Astrocyte (in vitro differentiated cells and primary cell): ENCODE measurements at regions not wholly inside any gene's neighbourhood (a gene's known extent, or its start where the extent isn't known, plus 50 kb on each side); places are given as distances from the start of the nearest gene placed in this dataset.

Experiments
- DNase-seq: peaks from one replicate; pipeline ENCODE4 v3.0.0-alpha.2; 2010; ENCODE audit warnings: low read depth
- FAIRE-seq: peaks from 2 replicates; lab custom pipeline; 2011; peaks lifted over from hg19 to GRCh38; lab: Jason Lieb, UNC
- H2AFZ ChIP-seq: 2 replicates; pipeline ENCODE4 v1.6.0; 2012; ENCODE audit warnings: low read depth, low read length, inconsistent platforms
- H3K27ac ChIP-seq: 2 replicates; pipeline ENCODE4 v1.5.1; 2011; ENCODE audit warnings: low read depth, low read length, inconsistent platforms
- H3K27me3 ChIP-seq: 2 replicates; pipeline ENCODE4 v1.6.0; 2011; ENCODE audit warnings: low read length, inconsistent platforms; ENCODE audit not compliant: insufficient read depth
- H3K36me3 ChIP-seq: 2 replicates; pipeline ENCODE4 v1.5.1; 2011; ENCODE audit warnings: low read length, inconsistent platforms; ENCODE audit not compliant: insufficient read depth
- H3K4me1 ChIP-seq: 2 replicates; pipeline ENCODE4 v1.5.1; 2011; ENCODE audit warnings: low read length, inconsistent platforms; ENCODE audit not compliant: insufficient read depth
- H3K4me2 ChIP-seq: 2 replicates; pipeline ENCODE4 v1.6.0; 2012; ENCODE audit warnings: low read length, inconsistent platforms
- H3K4me3 ChIP-seq: 2 replicates; pipeline ENCODE4 v1.5.1; 2011; ENCODE audit warnings: low read depth, mild to moderate bottlenecking, low read length, inconsistent platforms; ENCODE audit not compliant: insufficient read depth
- H3K79me2 ChIP-seq: 2 replicates; pipeline ENCODE4 v1.6.0; 2012; ENCODE audit warnings: mild to moderate bottlenecking, low read length, inconsistent platforms; ENCODE audit not compliant: insufficient read depth
- H3K9ac ChIP-seq: 2 replicates; pipeline ENCODE4 v1.6.0; 2012; ENCODE audit warnings: mild to moderate bottlenecking, low read length, inconsistent platforms
- H3K9me3 ChIP-seq: 2 replicates; pipeline ENCODE4 v1.5.1; 2012; ENCODE audit warnings: low read depth, mild to moderate bottlenecking, low read length, inconsistent platforms; ENCODE audit not compliant: insufficient read depth
- H4K20me1 ChIP-seq: 2 replicates; pipeline ENCODE4 v1.6.0; 2012; ENCODE audit warnings: low read length, inconsistent platforms; ENCODE audit not compliant: insufficient read depth
- H3K27ac Mint-ChIP-seq: one replicate; pipeline ENCODE4 v1.8.0; 2021; ENCODE audit warnings: mild to moderate bottlenecking, mixed read lengths; ENCODE audit not compliant: unreplicated experiment
- H3K27me3 Mint-ChIP-seq: one replicate; pipeline ENCODE4 v1.8.0; 2021; ENCODE audit warnings: low read depth, mixed read lengths; ENCODE audit not compliant: unreplicated experiment
- H3K36me3 Mint-ChIP-seq: one replicate; pipeline ENCODE4 v1.8.0; 2021; ENCODE audit warnings: low read depth, mixed read lengths; ENCODE audit not compliant: unreplicated experiment
- H3K4me1 Mint-ChIP-seq: one replicate; pipeline ENCODE4 v1.8.0; 2021; ENCODE audit warnings: low read depth, mixed read lengths; ENCODE audit not compliant: unreplicated experiment
- H3K4me3 Mint-ChIP-seq: one replicate; pipeline ENCODE4 v1.8.0; 2021; ENCODE audit warnings: mild to moderate bottlenecking, moderate library complexity, mixed read lengths; ENCODE audit not compliant: unreplicated experiment
- H3K9me3 Mint-ChIP-seq: one replicate; pipeline ENCODE4 v1.8.0; 2021; ENCODE audit warnings: mild to moderate bottlenecking, mixed read lengths; ENCODE audit not compliant: unreplicated experiment
- CTCF ChIP-seq: IDR thresholded peaks from 2 replicates; pipeline ENCODE4 v1.5.1; 2011; ENCODE audit warnings: low read depth, mild to moderate bottlenecking, inconsistent platforms, low read length, moderate library complexity; ENCODE audit not compliant: insufficient read depth
- EZH2 ChIP-seq: IDR thresholded peaks from 2 replicates; pipeline ENCODE4 v1.6.1; 2012; ENCODE audit warnings: mild to moderate bottlenecking, low read length, inconsistent platforms; ENCODE audit not compliant: insufficient read depth

GRCh38 chr4:156581282-156582063, 390.1 kb downstream of the PDGFC start:
- Mint-ChIP-seq H3K27me3 (no peaks in the 10 kb centered on the region), H3K27ac (no peak overlapping the region), H3K9me3 (peaks cover 2% of the 10 kb centered on the region), H3K4me1 (peaks cover 9% of the 10 kb centered on the region), H3K4me3 (no peak overlapping the region), H3K36me3 (no peaks in the 10 kb centered on the region)
- Histone ChIP-seq H3K4me3 (no peak overlapping the region), H3K4me2 (peak overlapping the region; percentile 64), H4K20me1 (no peaks in the 10 kb centered on the region), H3K79me2 (no peaks in the 10 kb centered on the region), H3K36me3 (no peaks in the 10 kb centered on the region), H3K27ac (no peak overlapping the region), H3K27me3 (no peaks in the 10 kb centered on the region), H2AFZ (no peak overlapping the region), H3K4me1 (no peaks in the 10 kb centered on the region), H3K9ac (no peak overlapping the region), H3K9me3 (no peaks in the 10 kb centered on the region)
- DNase-seq, result no peak
- TF ChIP-seq EZH2 (no peak), CTCF (no peak)
- FAIRE-seq, result no peak

GRCh38 chr4:156578713-156579112, 392.9 kb downstream of the PDGFC start:
- no peak overlapping the region for H3K27ac ChIP-seq
- no peak overlapping the region for H3K4me3 ChIP-seq
- H3K27me3 Mint-ChIP-seq, result no peaks in the 10 kb centered on the region
- H3K27ac Mint-ChIP-seq, result no peak overlapping the region
- H3K9me3 Mint-ChIP-seq, result peaks cover 2% of the 10 kb centered on the region
- no peaks in the 10 kb centered on the region for H3K4me1 ChIP-seq
- H3K4me2 ChIP-seq, result no peak overlapping the region
- H3K4me3 Mint-ChIP-seq, result no peak overlapping the region
- DNase-seq, result no peak
- TF ChIP-seq CTCF (no peak), EZH2 (no peak)
- peaks cover 18% of the 10 kb centered on the region for H3K4me1 Mint-ChIP-seq
- H2AFZ ChIP-seq, result no peak overlapping the region
- no peak for FAIRE-seq
- H3K36me3 Mint-ChIP-seq, result no peaks in the 10 kb centered on the region
- H3K9ac ChIP-seq, result no peak overlapping the region
- no peaks in the 10 kb centered on the region for H3K79me2 ChIP-seq
- H3K36me3 ChIP-seq, result no peaks in the 10 kb centered on the region
- no peaks in the 10 kb centered on the region for H3K9me3 ChIP-seq
- no peaks in the 10 kb centered on the region for H4K20me1 ChIP-seq
- H3K27me3 ChIP-seq, result no peaks in the 10 kb centered on the region

- FAIRE-seq, result no peak
- Mint-ChIP-seq H3K27ac (peak overlapping the region; percentile 90), H3K9me3 (peaks cover 2% of the 10 kb centered on the region), H3K27me3 (no peaks in the 10 kb centered on the region), H3K36me3 (no peaks in the 10 kb centered on the region), H3K4me3 (no peak overlapping the region), H3K4me1 (peaks cover 18% of the 10 kb centered on the region)
- Histone ChIP-seq H4K20me1 (no peaks in the 10 kb centered on the region), H3K36me3 (no peaks in the 10 kb centered on the region), H2AFZ (peak overlapping the region; percentile 45), H3K4me2 (no peak overlapping the region), H3K4me3 (no peak overlapping the region), H3K27me3 (no peaks in the 10 kb centered on the region), H3K9me3 (no peaks in the 10 kb centered on the region), H3K4me1 (no peaks in the 10 kb centered on the region), H3K79me2 (no peaks in the 10 kb centered on the region), H3K27ac (no peak overlapping the region), H3K9ac (no peak overlapping the region)
- TF ChIP-seq CTCF (no peak), EZH2 (no peak)
- DNase-seq, result no peak
These were observed 393.6 kb downstream of the PDGFC start for GRCh38 chr4:156578005-156578404.
